ENCODE measurements at regions not wholly inside any gene's neighbourhood (a gene's known extent, or its start where the extent isn't known, plus 50 kb on each side); places are given as distances from the start of the nearest gene placed in this dataset.
"Not testable (repeated sequence)": the region's sequence is repeated elsewhere in the genome, so short reads cannot be mapped to it uniquely, and the experiment has no call there.

DNA sequence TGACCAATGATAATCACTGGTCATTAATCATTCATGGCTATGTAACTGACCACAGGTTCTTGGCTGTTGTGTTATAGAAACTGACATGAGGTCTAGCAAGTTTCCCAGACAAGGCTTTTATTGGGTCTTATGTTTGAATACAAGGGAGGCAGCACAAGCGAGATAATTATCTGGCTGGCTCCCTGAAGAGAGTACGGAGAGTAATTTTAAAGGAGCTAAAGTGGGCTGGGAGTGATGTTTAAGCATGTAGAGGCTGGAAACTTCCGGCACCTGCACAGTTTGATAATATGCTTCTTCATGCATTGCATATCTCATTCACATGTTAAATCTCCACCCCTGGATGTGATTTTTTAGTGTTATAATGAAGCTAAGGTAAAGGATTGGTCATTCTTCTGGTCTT, 116.2 kb upstream of the KCNK1 start:
- H3K4me3 ChIP-seq (ENCODE audit: low read depth, low read length): no peak overlapping the region
- no peak for DNase-seq (ENCODE audit: low read depth)
- TF ChIP-seq CTCF (IDR thresholded peaks at IDR 0.05; ENCODE audit: insufficient read depth, low read depth, low read length, missing control alignments): no peak

DNA sequence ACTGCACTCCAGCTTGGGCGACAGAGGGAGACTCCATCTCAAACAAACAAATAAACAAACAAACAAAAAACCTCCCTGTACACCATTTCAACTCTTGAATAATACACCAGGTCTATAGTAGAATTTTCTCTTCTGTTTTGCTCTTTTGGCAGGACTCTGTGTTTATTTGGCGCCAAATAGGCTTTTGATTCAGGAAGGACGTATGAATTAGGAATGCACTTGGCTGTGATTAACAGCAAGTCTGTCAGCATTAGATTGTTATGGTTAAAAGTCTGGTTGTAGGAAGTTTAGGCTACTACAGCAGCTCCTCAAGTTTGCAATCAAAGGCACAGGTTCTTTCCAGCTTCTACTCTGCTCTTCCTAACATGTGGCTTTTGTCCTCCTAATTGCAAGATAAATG, 113.8 kb upstream of the KCNK1 start:
- no peak overlapping the region for H3K4me3 ChIP-seq (ENCODE audit: low read depth, low read length)
- TF ChIP-seq CTCF (IDR thresholded peaks at IDR 0.05; ENCODE audit: insufficient read depth, low read depth, low read length, missing control alignments): no peak
- DNase-seq (ENCODE audit: low read depth): no peak

DNA sequence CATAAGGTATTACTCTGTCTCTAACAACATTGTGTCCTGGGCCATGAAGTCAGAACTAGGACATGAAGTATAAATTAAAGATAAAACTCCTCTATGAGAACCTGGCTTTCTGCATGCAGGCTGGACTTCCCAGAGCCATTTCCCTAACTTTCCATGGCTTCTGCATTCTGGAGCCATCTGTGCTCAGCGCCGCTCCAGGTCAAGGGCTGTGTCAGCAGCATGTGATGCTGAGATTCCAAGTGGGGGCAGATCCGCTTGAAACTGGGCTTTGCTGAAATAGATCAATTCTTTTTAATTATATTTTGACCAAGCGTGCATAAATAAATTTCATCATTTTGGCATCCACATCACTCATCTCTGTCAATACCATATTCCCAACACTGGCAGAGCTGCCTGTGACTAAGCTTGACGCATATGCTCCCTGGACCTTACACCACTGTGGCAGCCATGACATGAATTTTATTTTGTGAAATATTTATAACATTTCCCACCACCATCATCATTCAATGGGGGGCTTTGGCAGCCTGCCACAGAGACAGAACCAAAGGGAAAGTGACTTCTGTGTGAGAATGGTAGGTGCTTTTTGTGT, 110.4 kb upstream of the KCNK1 start:
- TF ChIP-seq CTCF (IDR thresholded peaks at IDR 0.05; ENCODE audit: insufficient read depth, low read depth, low read length, missing control alignments): no peak
- DNase-seq (ENCODE audit: low read depth): no peak
- no peak overlapping the region for H3K4me3 ChIP-seq (ENCODE audit: low read depth, low read length)

- peak; percentile 59 for DNase-seq (ENCODE audit: low read depth)
- no peak for TF ChIP-seq CTCF (IDR thresholded peaks at IDR 0.05; ENCODE audit: insufficient read depth, low read depth, low read length, missing control alignments)
- no peak overlapping the region for H3K4me3 ChIP-seq (ENCODE audit: low read depth, low read length)
Observed at GRCh38 chr1:233505130-233505529, 108.8 kb upstream of the KCNK1 start.

GRCh38 chr1:233505889-233506288, 108.0 kb upstream of the KCNK1 start:
- not testable (repeated sequence) for DNase-seq (ENCODE audit: low read depth); H3K4me3 ChIP-seq (ENCODE audit: low read depth, low read length)

DNA sequence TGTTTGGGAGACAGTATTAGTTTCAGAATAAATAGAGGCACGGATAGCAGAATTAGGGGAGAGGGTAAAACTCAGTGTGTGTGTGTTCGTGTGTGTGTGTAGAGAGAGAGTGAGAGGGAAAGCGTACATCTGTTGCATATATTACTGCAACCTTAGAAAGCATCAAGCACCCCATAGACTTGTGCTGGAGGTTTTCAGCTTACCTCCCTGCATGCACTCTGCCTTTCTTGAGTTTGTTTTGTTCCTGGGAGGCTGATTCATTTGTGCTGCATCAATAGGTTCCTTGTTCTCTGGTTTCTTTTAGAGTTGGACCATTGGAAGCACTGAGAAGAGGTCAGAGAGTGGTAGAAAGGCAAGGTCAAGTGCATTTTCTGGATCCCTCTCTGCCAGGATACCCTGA, 104.4 kb upstream of the KCNK1 start:
- DNase-seq (ENCODE audit: low read depth): no peak
- TF ChIP-seq CTCF (IDR thresholded peaks at IDR 0.05; ENCODE audit: insufficient read depth, low read depth, low read length, missing control alignments): no peak

DNA sequence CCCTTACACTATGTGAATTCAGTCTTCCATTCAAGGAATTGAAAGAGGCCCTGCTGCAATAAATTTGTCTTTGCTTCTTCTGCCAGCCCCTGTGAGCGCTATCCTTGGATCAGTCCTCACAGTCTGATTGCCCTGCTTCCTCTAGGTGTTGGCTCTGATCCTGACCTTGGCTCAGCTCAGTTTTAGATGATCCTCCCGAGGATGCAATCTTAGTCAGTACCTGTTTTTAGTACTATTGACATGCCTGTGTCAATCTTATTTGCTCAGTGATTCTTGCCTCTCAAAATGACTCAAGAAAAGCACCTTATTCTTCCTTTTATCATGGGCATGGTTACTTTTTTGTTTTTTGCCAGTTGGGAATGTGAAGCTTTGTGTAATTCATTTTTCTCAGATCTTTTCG, 101.4 kb upstream of the KCNK1 start:
- DNase-seq (ENCODE audit: low read depth): peak; percentile 53
- no peak overlapping the region for H3K4me3 ChIP-seq (ENCODE audit: low read depth, low read length)
- no peak for TF ChIP-seq CTCF (IDR thresholded peaks at IDR 0.05; ENCODE audit: insufficient read depth, low read depth, low read length, missing control alignments)

More for the DNA sequence above, 104.4 kb upstream of the KCNK1 start:
- H3K4me3 ChIP-seq (ENCODE audit: low read depth, low read length): no peak overlapping the region
